ENCODE measurements at regions not wholly inside any gene's neighbourhood (a gene's known extent, or its start where the extent isn't known, plus 50 kb on each side); places are given as distances from the start of the nearest gene placed in this dataset.

DNA sequence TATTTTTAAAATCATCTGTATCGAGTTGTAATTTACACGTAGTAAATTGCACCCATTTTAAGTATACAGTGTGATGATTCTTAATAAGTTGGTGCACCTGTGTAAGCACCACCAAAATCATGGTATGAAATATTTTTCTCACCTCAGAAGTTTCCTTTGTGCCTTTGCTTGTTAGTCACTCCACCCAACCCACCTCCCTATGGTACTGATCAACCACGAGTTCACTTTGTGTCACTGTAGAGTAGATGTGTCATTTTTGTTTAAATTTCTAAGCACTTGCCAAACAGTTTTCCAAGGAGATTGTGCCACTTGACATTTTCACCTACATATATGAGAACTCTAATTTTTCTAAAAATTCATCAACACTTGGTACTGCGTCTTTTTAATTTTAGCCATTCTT lies 806.5 kb downstream of the TLR4 start:
- no peak overlapping the region for H3K4me3 ChIP-seq
- no peaks in the 10 kb centered on the region for H3K27me3 ChIP-seq (ENCODE audit: low read depth)
- no peaks in the 10 kb centered on the region for H3K4me1 ChIP-seq
- in situ Hi-C loops (cut with MboI; ENCODE audit: low sequenced_read_pairs), result no loop called here
- no peaks in the 10 kb centered on the region for H3K36me3 ChIP-seq (replicated peaks)
- no peak for DNase-seq (ENCODE audit: low spot score in 2 of 2)
- H3K9me3 ChIP-seq, result no peaks in the 10 kb centered on the region

DNA sequence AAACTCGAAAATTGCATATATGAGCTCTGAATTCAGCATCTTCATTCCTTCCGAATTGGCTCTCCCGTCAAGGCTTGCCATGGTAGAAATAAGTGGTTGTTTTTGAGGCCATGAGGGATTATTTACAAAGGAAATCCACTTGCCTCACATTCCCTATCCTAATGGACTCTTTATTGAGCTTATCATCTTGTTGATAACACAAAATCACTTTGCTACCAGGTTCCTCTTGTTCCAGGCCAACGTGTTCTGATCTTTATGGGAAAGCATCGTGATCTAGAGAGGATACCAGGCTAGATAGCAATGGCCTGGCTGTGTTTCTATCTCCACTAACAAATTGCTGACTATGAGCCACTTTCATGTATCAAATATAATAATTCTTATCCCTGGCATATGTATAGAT lies 811.7 kb downstream of the TLR4 start:
- Histone ChIP-seq H3K36me3 (replicated peaks) (no peaks in the 10 kb centered on the region), H3K4me1 (no peaks in the 10 kb centered on the region; the same call in 1 of the 2 replicates), H3K4me3 (no peak overlapping the region), H3K27me3 (ENCODE audit: low read depth) (no peaks in the 10 kb centered on the region), H3K9me3 (no peaks in the 10 kb centered on the region)
- in situ Hi-C loops (cut with MboI; ENCODE audit: low sequenced_read_pairs), result no loop called here
- DNase-seq (ENCODE audit: low spot score in 2 of 2), result no peak

DNA sequence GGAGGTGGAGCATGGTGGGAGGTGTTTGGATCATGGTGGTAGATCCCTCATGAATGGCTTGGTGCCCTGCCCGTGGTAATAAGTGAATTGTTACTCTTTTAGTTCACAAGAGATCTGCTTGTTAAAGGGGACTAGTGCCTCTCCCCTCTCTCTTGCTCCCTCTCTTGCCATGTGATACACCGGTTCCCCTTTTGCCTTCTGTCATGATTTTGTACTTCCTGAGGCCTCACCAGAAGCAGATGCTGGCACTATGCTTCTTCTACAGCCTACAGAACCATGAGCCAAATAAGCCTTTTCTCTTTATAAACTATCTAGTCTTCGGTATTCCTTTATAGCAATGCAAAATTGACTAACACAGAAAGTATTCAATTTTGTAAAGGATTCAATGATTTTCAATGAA lies 817.1 kb downstream of the TLR4 start:
- in situ Hi-C loops (cut with MboI; ENCODE audit: low sequenced_read_pairs), result no loop called here
- Histone ChIP-seq H3K4me1 (no peaks in the 10 kb centered on the region; the same call in 1 of the 2 replicates), H3K9me3 (no peaks in the 10 kb centered on the region), H3K4me3 (no peak overlapping the region), H3K27me3 (ENCODE audit: low read depth) (no peaks in the 10 kb centered on the region), H3K36me3 (replicated peaks) (no peaks in the 10 kb centered on the region)
- DNase-seq (ENCODE audit: low spot score in 2 of 2), result no peak

DNA sequence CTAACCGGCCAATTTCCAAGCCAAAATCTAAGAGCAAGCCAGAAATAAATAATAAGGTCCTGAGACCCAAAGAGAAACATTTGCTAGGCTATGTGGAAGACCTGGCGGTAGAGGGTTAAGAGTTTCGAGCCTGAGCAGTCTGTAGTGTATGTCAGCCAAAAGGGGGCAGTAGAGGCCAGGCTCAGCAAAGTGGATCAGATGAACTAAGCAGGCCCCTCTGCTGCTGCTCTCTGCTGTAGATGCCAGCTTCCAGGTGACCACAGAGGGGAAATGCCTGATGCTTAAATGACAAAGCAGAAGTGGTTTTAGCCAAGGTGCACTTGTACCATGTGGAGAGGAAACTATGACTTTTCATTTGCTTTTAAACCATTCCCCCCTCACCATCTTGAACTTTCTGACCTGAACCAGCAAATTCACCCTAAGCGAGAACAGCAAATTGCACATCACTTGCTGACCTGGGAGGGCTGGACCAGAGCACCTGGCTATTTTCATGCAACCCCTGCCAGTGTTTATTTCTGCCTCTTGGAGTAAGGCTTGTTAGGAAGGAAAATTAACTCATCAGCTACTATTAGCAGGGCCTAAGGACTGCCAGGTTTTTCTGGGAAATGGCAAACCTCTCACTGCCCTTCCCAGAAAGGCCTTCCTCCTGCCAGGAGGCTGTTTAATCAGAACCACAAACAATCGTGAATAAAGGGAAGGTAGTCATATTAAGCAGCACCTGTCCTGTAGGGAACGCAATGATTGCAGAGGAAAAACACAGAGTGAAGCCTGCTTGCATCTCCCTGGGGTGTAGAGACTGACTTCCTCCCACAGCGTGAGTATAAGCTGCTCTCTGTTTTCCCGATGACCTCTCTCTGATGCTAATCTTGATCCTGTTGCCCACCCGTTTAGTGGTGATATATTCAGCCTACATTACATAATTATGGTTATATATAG lies 818.2 kb downstream of the TLR4 start:
- DNase-seq (ENCODE audit: low spot score in 2 of 2), result peak; percentile 40 to 65
- Histone ChIP-seq H3K4me3 (no peak overlapping the region), H3K9me3 (no peaks in the 10 kb centered on the region), H3K36me3 (replicated peaks) (no peaks in the 10 kb centered on the region), H3K27me3 (ENCODE audit: low read depth) (no peaks in the 10 kb centered on the region), H3K4me1 (no peaks in the 10 kb centered on the region)
- in situ Hi-C loops (cut with MboI; ENCODE audit: low sequenced_read_pairs), result no loop called here

DNA sequence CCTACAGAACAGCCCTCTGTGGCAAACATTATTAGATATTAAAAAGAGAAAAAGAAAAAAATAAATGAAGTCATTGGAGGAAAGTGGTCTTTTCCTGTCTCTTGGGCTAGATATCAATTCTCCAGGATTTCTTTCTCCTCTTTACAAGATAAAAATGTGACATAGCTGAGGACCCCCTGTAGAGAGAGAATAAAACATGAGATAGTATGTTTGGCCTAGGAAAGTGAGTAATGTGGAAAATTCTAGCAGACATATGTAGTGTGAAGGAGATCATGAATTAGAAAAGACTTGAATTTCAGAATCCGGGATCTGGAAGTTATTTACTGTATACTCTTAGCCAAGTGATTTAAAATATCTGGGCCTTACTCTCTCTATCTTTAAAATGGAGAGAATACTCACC lies 823.1 kb downstream of the TLR4 start:
- Histone ChIP-seq H3K36me3 (replicated peaks) (no peaks in the 10 kb centered on the region), H3K27me3 (ENCODE audit: low read depth) (no peaks in the 10 kb centered on the region), H3K9me3 (no peaks in the 10 kb centered on the region), H3K4me1 (no peaks in the 10 kb centered on the region), H3K4me3 (no peak overlapping the region)
- in situ Hi-C loops (cut with MboI; ENCODE audit: low sequenced_read_pairs), result no loop called here
- DNase-seq (ENCODE audit: low spot score in 2 of 2), result no peak

DNA sequence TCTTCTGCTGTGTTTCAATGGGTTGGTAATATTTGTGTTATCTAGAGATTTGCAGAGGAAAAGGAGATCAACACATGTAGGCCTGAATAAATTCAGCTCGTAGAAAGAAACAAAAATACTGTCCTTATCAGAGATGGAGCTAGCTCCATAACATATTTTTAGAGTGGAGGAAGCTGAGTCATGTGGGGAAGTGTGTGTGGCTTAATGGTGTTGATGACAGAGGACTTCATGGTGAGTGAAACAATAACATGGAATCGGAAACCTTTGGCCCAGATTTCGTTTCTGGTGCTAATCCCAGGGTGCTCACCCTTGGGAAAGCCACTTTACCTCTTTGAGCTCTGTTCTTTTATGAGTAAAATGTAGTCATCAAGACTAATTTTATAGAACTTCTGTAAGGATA lies 825.0 kb downstream of the TLR4 start:
- no peaks in the 10 kb centered on the region for H3K36me3 ChIP-seq (replicated peaks)
- in situ Hi-C loops (cut with MboI; ENCODE audit: low sequenced_read_pairs), result no loop called here
- no peaks in the 10 kb centered on the region for H3K4me1 ChIP-seq
- no peaks in the 10 kb centered on the region for H3K9me3 ChIP-seq
- H3K4me3 ChIP-seq, result no peak overlapping the region
- no peak for DNase-seq (ENCODE audit: low spot score in 2 of 2)
- H3K27me3 ChIP-seq (ENCODE audit: low read depth), result no peaks in the 10 kb centered on the region

DNA sequence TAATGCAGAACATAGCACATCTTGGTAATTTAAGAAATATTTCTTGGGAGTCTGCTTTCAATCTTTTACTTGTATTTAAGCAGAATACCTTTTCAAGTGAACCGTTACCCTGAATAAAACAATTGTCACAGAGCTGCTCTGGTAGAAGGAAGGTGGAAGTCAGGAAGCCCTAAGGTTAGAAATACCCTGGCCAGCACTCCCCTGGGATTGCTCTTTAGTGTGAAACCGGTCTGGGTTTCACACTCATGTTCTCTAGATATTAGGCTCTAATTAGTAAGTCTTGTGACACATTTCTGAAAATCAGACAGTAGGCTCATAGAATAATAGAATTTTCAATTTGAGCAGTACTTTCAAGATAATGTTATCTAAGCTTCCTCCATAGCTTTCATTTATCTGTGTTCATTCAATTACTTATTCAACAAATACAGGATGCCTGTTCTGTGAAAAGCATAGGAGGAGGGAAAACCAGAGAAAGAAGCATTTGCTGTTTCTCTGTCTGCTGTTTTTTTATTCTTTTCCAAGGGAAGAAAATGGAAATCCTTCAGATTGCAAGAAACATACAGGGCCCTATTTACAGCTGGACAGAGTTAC lies 825.5 kb downstream of the TLR4 start:
- in situ Hi-C loops (cut with MboI; ENCODE audit: low sequenced_read_pairs), result no loop called here
- H3K27me3 ChIP-seq (ENCODE audit: low read depth), result no peaks in the 10 kb centered on the region
- no peaks in the 10 kb centered on the region for H3K9me3 ChIP-seq
- no peaks in the 10 kb centered on the region for H3K36me3 ChIP-seq (replicated peaks)
- H3K4me3 ChIP-seq, result no peak overlapping the region
- no peak for DNase-seq (ENCODE audit: low spot score in 2 of 2)
- no peaks in the 10 kb centered on the region for H3K4me1 ChIP-seq

DNA sequence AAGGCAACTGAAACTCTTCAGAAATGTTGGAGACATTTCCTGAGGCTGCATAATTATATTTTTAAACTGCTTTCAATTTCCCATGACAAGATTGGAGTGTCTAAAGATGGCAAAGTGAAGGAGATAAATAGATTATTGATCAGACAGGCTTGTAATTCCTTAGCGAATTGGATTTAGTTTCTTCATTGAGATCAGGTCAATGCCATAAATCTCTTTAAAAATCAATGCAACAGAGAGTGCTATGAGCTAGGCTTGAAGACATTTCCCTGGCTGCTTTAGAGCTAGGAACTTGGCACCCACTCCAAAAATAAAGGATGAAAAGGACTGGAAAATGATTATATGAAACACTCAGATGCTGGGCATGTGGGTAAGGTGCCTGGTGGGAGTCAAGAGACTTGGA lies 828.4 kb downstream of the TLR4 start:
- DNase-seq (ENCODE audit: low spot score in 2 of 2), result no peak
- Histone ChIP-seq H3K4me1 (no peaks in the 10 kb centered on the region), H3K27me3 (ENCODE audit: low read depth) (no peaks in the 10 kb centered on the region), H3K4me3 (no peak overlapping the region), H3K9me3 (no peaks in the 10 kb centered on the region), H3K36me3 (replicated peaks) (no peaks in the 10 kb centered on the region)
- in situ Hi-C loops (cut with MboI; ENCODE audit: low sequenced_read_pairs), result no loop called here

DNA sequence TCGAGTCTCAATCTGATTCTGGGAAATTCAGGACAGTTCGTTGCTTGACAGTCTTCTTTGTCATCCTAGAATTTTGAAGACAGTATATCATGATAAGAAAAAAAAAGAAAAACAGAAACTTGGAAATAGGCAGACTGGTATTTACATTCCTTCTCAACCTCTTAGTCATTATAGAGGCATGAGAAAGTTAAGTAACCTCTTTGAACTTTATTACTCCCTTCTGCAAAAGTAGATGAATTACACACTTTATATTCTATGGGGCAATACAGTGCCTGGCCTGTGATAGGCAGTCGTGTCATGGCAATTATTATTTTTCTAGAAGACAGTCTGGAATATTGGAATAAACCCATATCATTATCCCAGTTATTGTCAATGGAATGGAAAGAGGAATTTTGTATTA lies 828.9 kb downstream of the TLR4 start:
- no peak overlapping the region for H3K4me3 ChIP-seq
- H3K36me3 ChIP-seq (replicated peaks), result no peaks in the 10 kb centered on the region
- in situ Hi-C loops (cut with MboI; ENCODE audit: low sequenced_read_pairs), result no loop called here
- H3K9me3 ChIP-seq, result no peaks in the 10 kb centered on the region
- DNase-seq (ENCODE audit: low spot score in 2 of 2), result no peak
- no peaks in the 10 kb centered on the region for H3K4me1 ChIP-seq
- no peaks in the 10 kb centered on the region for H3K27me3 ChIP-seq (ENCODE audit: low read depth)

DNA sequence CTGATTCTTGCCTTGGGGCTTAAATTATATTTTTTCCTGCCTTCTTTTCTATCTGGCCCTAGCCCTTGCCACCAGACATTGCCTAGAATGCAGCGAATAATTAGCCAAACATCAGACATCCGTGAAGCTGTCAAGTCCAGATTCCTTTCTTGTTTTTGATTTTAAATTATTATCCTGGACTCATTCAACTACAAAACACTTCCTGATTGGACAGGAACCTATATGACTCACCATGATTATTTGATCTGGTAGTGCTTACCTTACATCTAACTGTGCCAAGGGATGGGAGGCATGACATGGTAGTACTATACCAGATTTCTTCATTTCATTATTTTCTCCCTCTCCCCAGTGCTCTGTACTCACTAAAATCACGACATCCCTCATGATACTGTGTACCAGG lies 829.6 kb downstream of the TLR4 start:
- Histone ChIP-seq H3K36me3 (replicated peaks) (no peaks in the 10 kb centered on the region), H3K9me3 (no peaks in the 10 kb centered on the region), H3K4me1 (no peaks in the 10 kb centered on the region), H3K4me3 (no peak overlapping the region), H3K27me3 (ENCODE audit: low read depth) (no peaks in the 10 kb centered on the region)
- in situ Hi-C loops (cut with MboI; ENCODE audit: low sequenced_read_pairs), result no loop called here
- no peak for DNase-seq (ENCODE audit: low spot score in 2 of 2)

DNA sequence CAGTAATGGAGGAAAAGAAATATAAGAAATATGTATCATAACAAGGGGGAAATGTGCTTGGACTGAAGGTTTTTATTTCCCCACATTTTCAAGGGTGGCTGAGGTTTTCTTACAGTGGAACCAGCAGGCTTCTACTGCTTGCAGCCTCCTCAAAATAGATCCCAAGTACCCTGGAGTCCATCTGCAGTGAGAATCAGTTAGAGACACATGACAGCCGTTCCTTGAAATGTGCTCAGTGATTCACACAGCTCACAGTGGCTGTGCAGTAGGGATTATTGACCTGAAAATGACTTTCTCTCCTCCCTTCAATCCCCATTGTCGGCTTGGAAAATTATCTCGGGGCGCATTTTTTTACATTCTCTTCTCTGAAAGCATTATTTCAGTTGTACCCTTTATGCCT lies 832.0 kb downstream of the TLR4 start:
- Histone ChIP-seq H3K36me3 (replicated peaks) (no peaks in the 10 kb centered on the region), H3K4me3 (no peak overlapping the region), H3K9me3 (no peaks in the 10 kb centered on the region), H3K27me3 (ENCODE audit: low read depth) (no peaks in the 10 kb centered on the region), H3K4me1 (no peaks in the 10 kb centered on the region)
- no peak for DNase-seq (ENCODE audit: low spot score in 2 of 2)
- in situ Hi-C loops (cut with MboI; ENCODE audit: low sequenced_read_pairs), result no loop called here

DNA sequence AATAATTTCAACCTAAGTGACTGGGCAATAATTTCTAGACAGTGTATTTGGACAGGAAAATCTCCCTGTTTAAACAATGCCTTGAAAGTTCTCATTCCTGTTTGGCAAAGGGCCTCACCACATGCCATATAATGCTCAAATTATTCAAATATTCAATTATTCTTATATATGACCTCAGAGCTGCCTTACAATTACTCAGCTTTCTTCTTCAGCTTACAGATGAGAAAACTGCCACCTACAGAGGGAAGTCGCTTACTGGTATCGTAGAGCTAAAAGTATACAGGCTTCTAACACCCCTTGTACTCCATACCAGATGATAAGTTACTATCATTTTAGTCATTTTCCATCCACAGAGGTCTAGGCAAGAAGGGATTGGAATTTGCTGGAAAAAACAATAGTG lies 830.3 kb downstream of the BRINP1 start:
- Histone ChIP-seq H3K4me3 (no peak overlapping the region), H3K27me3 (ENCODE audit: low read depth) (no peaks in the 10 kb centered on the region), H3K4me1 (no peaks in the 10 kb centered on the region), H3K36me3 (replicated peaks) (no peaks in the 10 kb centered on the region), H3K9me3 (no peaks in the 10 kb centered on the region)
- no peak for DNase-seq (ENCODE audit: low spot score in 2 of 2)
- in situ Hi-C loops (cut with MboI; ENCODE audit: low sequenced_read_pairs), result no loop called here

DNA sequence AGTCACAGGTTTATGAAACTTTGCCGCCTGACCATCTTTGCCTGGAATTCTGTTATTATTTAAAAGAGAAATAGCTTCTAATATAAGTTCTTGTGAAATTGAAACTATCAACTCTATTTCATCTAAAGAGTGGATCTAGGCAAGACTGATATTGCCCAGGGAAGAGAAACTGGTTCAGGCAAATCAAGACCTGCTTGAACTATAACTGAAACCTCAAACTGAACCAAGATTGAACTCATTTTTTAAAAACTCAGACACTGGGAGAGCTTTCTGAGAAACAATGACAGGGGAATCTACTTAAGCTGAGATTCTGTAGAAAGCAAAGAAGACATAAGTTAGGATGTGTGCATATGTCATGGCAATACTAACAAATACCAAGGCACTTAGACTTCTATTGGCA lies 815.8 kb downstream of the BRINP1 start:
- in situ Hi-C loops (cut with MboI; ENCODE audit: low sequenced_read_pairs), result no loop called here
- DNase-seq (ENCODE audit: low spot score in 2 of 2), result no peak
- Histone ChIP-seq H3K36me3 (replicated peaks) (no peaks in the 10 kb centered on the region), H3K9me3 (no peaks in the 10 kb centered on the region), H3K4me1 (no peaks in the 10 kb centered on the region), H3K4me3 (no peak overlapping the region), H3K27me3 (ENCODE audit: low read depth) (no peaks in the 10 kb centered on the region)

DNA sequence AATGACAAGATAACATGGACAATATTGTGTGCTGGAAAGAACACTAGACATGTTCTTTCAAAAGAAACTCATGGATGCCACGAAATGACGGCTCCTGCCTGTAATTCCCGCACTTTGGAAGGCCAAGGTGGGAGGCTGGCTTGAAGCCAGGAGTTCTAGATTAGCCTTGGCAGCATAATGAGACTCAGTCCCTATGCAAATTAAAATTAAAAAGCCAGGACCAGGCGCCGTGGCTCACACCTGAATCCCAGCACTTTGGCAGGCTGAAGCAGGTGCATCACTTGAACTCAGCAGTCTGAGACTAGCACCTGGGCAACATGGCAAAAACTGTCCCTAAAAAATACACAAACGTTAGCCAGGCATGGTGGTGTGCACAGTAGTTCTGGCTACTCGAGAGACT lies 814.2 kb downstream of the BRINP1 start:
- H3K9me3 ChIP-seq, result no peaks in the 10 kb centered on the region

More for the DNA sequence above, 814.2 kb downstream of the BRINP1 start:
- no peak overlapping the region for H3K4me3 ChIP-seq
- H3K4me1 ChIP-seq, result no peaks in the 10 kb centered on the region
- no peaks in the 10 kb centered on the region for H3K36me3 ChIP-seq (replicated peaks)
- no peaks in the 10 kb centered on the region for H3K27me3 ChIP-seq (ENCODE audit: low read depth)
- in situ Hi-C loops (cut with MboI; ENCODE audit: low sequenced_read_pairs), result no loop called here
- DNase-seq (ENCODE audit: low spot score in 2 of 2), result no peak

All from HAP-1 (cell line).